HepG2 (cell line): ENCODE measurements at regions not wholly inside any gene's neighbourhood (a gene's known extent, or its start where the extent isn't known, plus 50 kb on each side); places are given as distances from the start of the nearest gene placed in this dataset.

Experiments
- ATAC-seq: fragments of 200-7000 bp; cut with Tn5 transposase; 3 replicates; pipeline ENCODE4 v1.9.1; 2020; ENCODE audit warnings: mild to moderate bottlenecking, moderate library complexity
- BruUV-seq: library from RNA; stranded (reverse); fragments of 400-500 nt; replicated peaks from 2 replicates; lab custom pipeline; 2021; lab: Mats Ljungman, UMichigan
- CTCF ChIA-PET: fragments of 300-600 bp; formaldehyde crosslinking; extraction: SDS; loops from one replicate; lab custom pipeline; 2021; ENCODE audit warnings: low total read pairs, inconsistent platforms, low intra/inter-chr PET ratio; lab: Yijun Ruan, JAX
- POLR2A ChIA-PET: fragments of 350-600 bp; sonication (Branson Sonifier 250); formaldehyde crosslinking; loops from one replicate; lab custom pipeline; 2020; ENCODE audit warnings: antibody characterized with exemption, inconsistent platforms; lab: Yijun Ruan, JAX
- DNase-seq: peaks from one replicate; pipeline ENCODE4 v3.0.0-alpha.2; 2015; ENCODE audit warnings: low spot score
- FAIRE-seq: peaks from 3 replicates; lab custom pipeline; 2011; peaks lifted over from hg19 to GRCh38; lab: Jason Lieb, UNC
- H2AFZ ChIP-seq: one replicate; pipeline ENCODE4 v1.6.1; 2011; ENCODE audit warnings: low read length, inconsistent platforms
- H3K27ac ChIP-seq: fragments of 300-600 bp; 3 replicates; pipeline ENCODE4 v1.8.0; 2011; ENCODE audit warnings: mixed run types, mild to moderate bottlenecking, mixed read lengths, low read length, inconsistent platforms; ENCODE audit not compliant: insufficient read depth; ENCODE audit errors: extremely low read length
- H3K27me3 ChIP-seq, 2 experiments: fragments of 200-600 bp in 1 of 2; 2 replicates in 1 of 2; 3 replicates in 1 of 2; pipeline versions ENCODE4 v1.6.0 to v1.8.0; 2011; ENCODE audit warnings: low read length in 2 of 2, mild to moderate bottlenecking in 2 of 2, moderate library complexity in 2 of 2, inconsistent platforms in 1 of 2; ENCODE audit not compliant: insufficient read depth in 2 of 2, control insufficient read depth in 1 of 2
- H3K36me3 ChIP-seq, 2 experiments: fragments of 200-600 bp in 1 of 2; replicated peaks in 1 of 2; 2 replicates in 1 of 2; 3 replicates in 1 of 2; pipeline versions ENCODE4 v1.5.1 to v1.8.0; 2011; ENCODE audit warnings: low read length in 2 of 2, inconsistent platforms in 1 of 2; ENCODE audit not compliant: insufficient read depth in 2 of 2, control insufficient read depth in 1 of 2
- H3K4me1 ChIP-seq: 2 replicates; pipeline ENCODE4 v1.5.1; 2012; ENCODE audit warnings: low read length, inconsistent platforms; ENCODE audit not compliant: insufficient read depth
- H3K4me2 ChIP-seq: 2 replicates; pipeline ENCODE4 v1.6.0; 2011; ENCODE audit warnings: low read depth, low read length, inconsistent platforms
- H3K4me3 ChIP-seq, 3 experiments: fragments of 200-600 bp in 1 of 3; sonication (generic), shearing (Covaris generic) in 1 of 3; replicated peaks in 1 of 3; 2 replicates each; pipeline ENCODE4 v1.5.1; 2011 to 2016; ENCODE audit warnings: low read length in 3 of 3, inconsistent platforms in 2 of 3, low read depth in 2 of 3, mild to moderate bottlenecking in 2 of 3, control low read depth in 1 of 3, mixed read lengths in 1 of 3; ENCODE audit not compliant: insufficient read depth in 1 of 3
- H3K79me2 ChIP-seq: one replicate; pipeline ENCODE4 v1.6.1; 2011; ENCODE audit warnings: low read length, inconsistent platforms; ENCODE audit not compliant: insufficient read depth
- H3K9ac ChIP-seq: 2 replicates; pipeline ENCODE4 v1.6.0; 2011; ENCODE audit warnings: mild to moderate bottlenecking, low read depth, low read length, inconsistent platforms; ENCODE audit not compliant: insufficient read depth
- H3K9me3 ChIP-seq: 2 replicates; pipeline ENCODE4 v1.5.1; 2012; ENCODE audit warnings: mild to moderate bottlenecking, low read length
- H4K20me1 ChIP-seq: 2 replicates; pipeline ENCODE4 v1.6.0; 2011; ENCODE audit warnings: inconsistent platforms, mild to moderate bottlenecking, low read length, moderate library complexity; ENCODE audit not compliant: insufficient read depth
- CHD2 ChIP-seq: IDR thresholded peaks from 2 replicates; pipeline ENCODE4 v1.6.1; 2011; ENCODE audit warnings: low read depth, low read length, improper control_type of control experiment
- HES4 ChIP-seq: sonication (generic); formaldehyde crosslinking; IDR thresholded peaks from 2 replicates; pipeline ENCODE4 v1.9.0; 2021; ENCODE audit warnings: mild to moderate bottlenecking, missing genetic modification reagents, borderline replicate concordance
- HMGXB4 ChIP-seq, 2 experiments: sonication (generic) in 1 of 2; formaldehyde crosslinking in 1 of 2; IDR thresholded peaks; 2 replicates each; pipeline versions ENCODE4 v1.4.0 to v1.6.1; 2018 to 2020; ENCODE audit warnings: missing genetic modification reagents in 2 of 2, borderline replicate concordance in 1 of 2, low read depth in 1 of 2, mild to moderate bottlenecking in 1 of 2, missing biosample characterization in 1 of 2
- JARID2 ChIP-seq: sonication (generic); formaldehyde crosslinking; IDR thresholded peaks from 2 replicates; pipeline ENCODE4 v1.8.1; 2023; ENCODE audit warnings: missing genetic modification reagents, inconsistent platforms; ENCODE audit not compliant: insufficient replicate concordance
- MAX ChIP-seq: IDR thresholded peaks from 2 replicates; pipeline ENCODE4 v1.6.1; 2012; ENCODE audit warnings: inconsistent platforms
- NFKBIZ ChIP-seq: IDR thresholded peaks from 2 replicates; pipeline ENCODE4 v1.6.1; 2018; ENCODE audit warnings: missing genetic modification reagents, missing compliant biosample characterization
- NR3C1 ChIP-seq: sonication (generic); formaldehyde crosslinking; IDR thresholded peaks from 2 replicates; pipeline ENCODE4 v1.4.0; 2020; ENCODE audit warnings: missing genetic modification reagents
- PHF5A ChIP-seq: IDR thresholded peaks from one replicate; pipeline ENCODE4 v1.6.1; 2018; ENCODE audit warnings: low read depth, missing genetic modification reagents; ENCODE audit not compliant: unreplicated experiment
- PRDM10 ChIP-seq: sonication (generic); formaldehyde crosslinking; IDR thresholded peaks from 2 replicates; pipeline ENCODE4 v1.4.0; 2020; ENCODE audit warnings: low read depth, missing genetic modification reagents
- SIN3A ChIP-seq: IDR thresholded peaks from 2 replicates; pipeline ENCODE4 v1.6.1; 2011; ENCODE audit warnings: low read depth, mild to moderate bottlenecking, control low read depth, low read length, borderline replicate concordance
- ZBTB7B ChIP-seq: sonication (generic); formaldehyde crosslinking; IDR thresholded peaks from 2 replicates; pipeline ENCODE4 v1.4.0; 2020; ENCODE audit warnings: missing genetic modification reagents
- ZNF552 ChIP-seq: sonication (generic); formaldehyde crosslinking; IDR thresholded peaks from 2 replicates; pipeline ENCODE4 v1.9.0; 2022; ENCODE audit warnings: missing genetic modification reagents, mild to moderate bottlenecking, borderline replicate concordance
- WGBS: methylation state at CpG from one replicate; pipeline ENCODE4 v1.1.6; 2017; ENCODE audit warnings: low lambda C conversion rate; 5-methylcytosine and 5-hydroxymethylcytosine counted together
- in situ Hi-C: cut with HindIII; loops from 2 replicates; pipeline ENCODE4 v1.10.0; 2017; ENCODE audit warnings: low pct_unique_long_range_greater_than_20kb; ENCODE audit not compliant: extremely low pct_ligation_motif_present
- intact Hi-C: fragments of 100-400 bp; cut with micrococcal nuclease; formaldehyde crosslinking; loops from one replicate; pipeline ENCODE4 v1.10.0; 2022; ENCODE audit not compliant: unreplicated experiment

- no peak for TF ChIP-seq PRDM10
- TF ChIP-seq CHD2, result no peak
- TF ChIP-seq ZNF552, result no peak
These were observed 63.7 kb upstream of the CXCL14 start (continued) for GRCh38 chr5:135642488-135642870.

GRCh38 chr5:135641734-135642487 lies 63.1 kb upstream of the CXCL14 start:
- Histone ChIP-seq H3K79me2 (no peaks in the 10 kb centered on the region), H3K36me3 (no peaks in the 10 kb centered on the region), H2AFZ (no peak overlapping the region), H3K27me3 (no peaks in the 10 kb centered on the region), H4K20me1 (no peaks in the 10 kb centered on the region), H3K9me3 (no peaks in the 10 kb centered on the region), H3K4me1 (no peaks in the 10 kb centered on the region), H3K9ac (no peak overlapping the region), H3K4me2 (no peak overlapping the region), H3K4me3 (no peak overlapping the region), H3K27ac (no peak overlapping the region)
- in situ Hi-C loops, result no loop called here
- FAIRE-seq (no peak), ATAC-seq (no peak), DNase-seq (no peak)
- intact Hi-C loops, result no loop called here
- no TSS peak for BruUV-seq
- ChIA-PET POLR2A (no interaction called here), CTCF (no interaction called here)
- WGBS, result 11% methylated on average over 3 of the region's 3 CpGs
- TF ChIP-seq NR3C1 (CRISPR knock-in tag) (no peak), JARID2 (CRISPR knock-in tag) (no peak), PRDM10 (no peak), ZBTB7B (CRISPR knock-in tag) (no peak), MAX (no peak), SIN3A (no peak), NFKBIZ (CRISPR knock-in tag) (no peak), PHF5A (CRISPR knock-in tag) (no peak), HES4 (CRISPR knock-in tag) (no peak), HMGXB4 (CRISPR knock-in tag; IDR thresholded peaks at IDR 0.05; ENCODE audit: borderline replicate concordance in 1 of 2, low read depth in 1 of 2) (no peak)
